ENCODE measurements at regions not wholly inside any gene's neighbourhood (a gene's known extent, or its start where the extent isn't known, plus 50 kb on each side); places are given as distances from the start of the nearest gene placed in this dataset.

DNA sequence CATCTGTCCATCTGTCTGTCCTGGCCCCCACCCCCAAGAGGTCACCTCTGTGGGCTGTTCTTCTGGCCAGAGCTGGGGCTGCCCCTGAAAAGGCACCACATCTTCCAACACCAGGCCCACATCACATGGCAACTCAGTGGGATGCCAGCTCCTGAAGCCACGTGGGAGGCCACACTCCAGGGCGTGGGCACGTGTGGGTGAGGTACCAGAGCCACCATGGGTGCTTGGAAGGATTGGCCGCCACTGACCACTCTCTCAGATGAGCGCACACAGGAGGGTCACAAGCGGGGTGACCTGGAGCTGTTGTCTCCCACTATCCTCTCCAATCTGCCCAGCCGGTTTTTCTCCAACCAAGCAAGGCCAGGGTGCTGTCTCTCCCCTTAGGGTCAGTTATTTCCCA is 197.9 kb downstream of the TFCP2L1 start:
- DNase-seq: no peak

DNA sequence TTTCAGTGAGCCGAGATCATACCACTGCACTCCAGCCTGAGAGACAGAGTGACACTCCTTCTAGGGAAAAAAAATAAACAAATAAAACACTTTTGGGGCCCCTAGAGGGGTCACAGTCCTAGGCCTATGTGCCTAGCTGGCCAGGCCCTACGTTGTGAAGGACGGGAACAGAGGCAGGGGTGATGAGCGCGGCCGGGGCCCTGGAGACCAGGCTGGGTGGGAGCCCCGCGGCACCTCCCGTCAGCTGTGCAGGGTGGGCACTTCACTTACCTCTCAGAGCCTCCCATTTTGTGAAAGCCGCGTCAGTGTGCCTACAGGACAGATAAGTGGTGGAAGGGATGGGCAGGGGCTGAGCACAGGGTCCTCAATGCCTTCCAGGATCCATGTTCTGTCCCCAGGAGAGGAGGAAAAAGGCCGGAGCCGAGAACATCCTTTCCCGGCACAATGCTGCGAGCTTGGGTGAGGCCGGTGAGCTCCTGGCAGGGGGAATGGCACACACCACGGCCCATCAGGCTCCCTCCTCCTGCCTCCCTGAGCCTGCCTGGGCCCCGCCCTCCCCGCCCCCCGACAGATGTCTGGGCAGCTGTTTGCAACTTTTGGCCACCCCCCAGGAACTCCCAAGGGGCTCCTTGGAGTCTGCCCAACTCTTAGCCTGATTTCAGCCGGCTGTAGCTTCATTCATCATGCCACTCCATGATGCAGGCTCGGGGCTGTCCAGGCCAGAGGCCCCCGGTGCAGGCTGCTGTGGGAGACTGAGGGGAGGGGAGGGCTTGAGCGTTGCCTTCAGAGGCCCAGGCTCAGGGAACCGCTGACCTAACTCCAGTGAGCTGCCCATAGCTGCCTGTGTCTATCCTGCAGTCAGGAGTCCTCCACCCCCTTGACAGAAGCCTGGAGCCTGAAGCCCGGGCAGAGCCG is 196.5 kb downstream of the TFCP2L1 start:
- DNase-seq: no peak

DNA sequence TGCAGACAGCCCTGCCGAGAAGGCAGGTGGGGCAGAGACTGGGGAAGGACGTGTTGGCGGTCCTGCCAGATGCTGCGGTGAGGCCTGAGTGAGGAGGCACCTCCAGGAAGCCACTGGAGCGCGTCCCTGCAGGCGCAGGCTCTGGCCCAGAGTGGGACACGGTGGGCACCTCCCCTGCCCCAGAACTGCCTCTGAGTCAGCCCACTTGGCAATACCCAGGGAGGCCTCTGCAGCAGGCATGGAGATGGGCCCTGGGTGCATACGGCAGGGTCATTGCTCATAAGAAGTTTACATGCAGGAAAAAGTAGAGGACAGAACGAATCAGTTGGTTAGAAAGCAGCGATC is 195.9 kb downstream of the TFCP2L1 start:
- DNase-seq: no peak

DNA sequence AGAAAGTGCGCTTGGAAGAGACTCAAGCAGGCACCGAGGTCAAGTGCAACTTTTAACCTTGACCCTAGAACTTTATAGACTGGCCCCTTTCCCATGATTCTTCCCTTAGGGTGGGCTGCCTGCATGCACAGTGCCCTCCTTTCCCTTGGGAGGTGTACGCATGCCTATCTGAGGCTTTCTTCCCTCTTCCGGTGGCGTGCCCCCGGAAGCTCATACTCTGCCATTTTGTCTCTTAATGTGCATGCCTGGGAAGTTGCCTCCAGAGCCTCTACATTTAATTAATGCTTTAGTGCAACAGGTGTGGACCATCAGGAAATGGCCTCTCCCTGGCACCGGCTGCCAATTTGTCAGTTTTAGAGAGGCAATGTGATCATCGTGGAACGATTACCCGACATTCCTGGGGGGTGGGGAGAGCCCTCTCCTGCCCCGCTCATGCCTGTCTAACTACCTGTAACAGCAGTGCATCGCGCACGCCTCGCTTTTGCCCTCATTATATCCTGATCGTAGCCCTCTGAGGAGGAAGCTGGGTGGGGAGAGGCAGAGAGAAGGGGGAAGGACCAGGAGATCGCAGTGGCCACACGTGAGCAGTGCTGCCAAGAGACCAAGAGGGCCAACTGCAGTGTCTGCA is 194.8 kb downstream of the TFCP2L1 start:
- no peak for DNase-seq

DNA sequence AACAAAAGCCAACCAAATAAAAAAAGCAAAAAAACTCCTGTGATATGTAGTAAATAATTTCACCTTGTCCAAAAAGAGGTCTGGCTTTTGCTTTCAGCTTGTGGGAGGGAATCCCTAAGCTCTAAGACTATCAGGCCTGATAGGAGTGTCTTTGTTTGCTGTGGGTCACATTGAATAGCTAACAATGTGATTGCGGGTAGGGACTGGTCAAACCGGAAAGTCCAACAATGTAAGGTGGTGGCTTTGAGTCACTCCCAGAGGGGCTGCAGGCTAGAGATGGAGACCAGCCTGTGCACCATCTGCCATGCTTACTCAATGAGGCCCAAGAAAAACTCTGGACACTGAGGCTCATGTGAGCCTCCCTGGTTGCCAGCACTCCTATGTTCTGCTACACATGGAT is 192.9 kb downstream of the TFCP2L1 start:
- DNase-seq: no peak

DNA sequence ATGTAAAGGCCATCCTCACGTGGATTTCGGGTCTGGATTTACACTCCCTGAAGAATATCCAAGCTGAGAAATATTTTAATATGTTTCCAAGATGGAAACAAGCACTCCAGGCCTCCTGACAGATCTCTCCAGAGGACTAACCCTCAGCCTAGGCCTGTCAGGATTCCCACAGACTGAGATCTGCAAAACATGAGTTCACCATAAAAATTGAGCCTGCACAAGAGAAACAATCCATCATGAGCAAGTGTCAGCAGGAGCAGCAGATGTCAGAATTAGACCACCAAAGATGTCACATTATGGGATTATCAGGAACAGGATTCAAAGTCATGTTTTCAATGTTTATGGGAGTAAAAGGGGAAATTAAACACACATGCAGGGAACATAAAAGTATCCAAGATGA is 191.3 kb downstream of the TFCP2L1 start:
- no peak for DNase-seq

DNA sequence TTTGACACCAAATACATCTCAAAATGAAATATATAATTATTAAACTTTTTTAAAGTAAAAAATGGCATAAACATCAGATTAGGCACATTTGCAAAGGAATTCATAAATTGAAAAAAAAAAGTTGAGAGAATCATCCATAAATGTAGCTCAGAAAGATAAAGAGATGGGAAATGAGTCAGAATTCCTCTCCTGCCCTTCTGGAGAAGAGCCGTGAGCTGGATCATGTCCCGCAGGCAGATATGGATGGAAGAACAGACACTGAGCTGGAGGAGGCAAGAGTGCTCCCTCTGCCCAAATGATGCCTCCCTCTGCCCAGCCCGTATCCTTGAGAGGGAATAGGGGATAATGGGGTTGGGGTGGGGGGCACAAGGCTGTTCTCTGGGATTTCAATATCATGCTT is 190.9 kb downstream of the TFCP2L1 start:
- no peak for DNase-seq

DNA sequence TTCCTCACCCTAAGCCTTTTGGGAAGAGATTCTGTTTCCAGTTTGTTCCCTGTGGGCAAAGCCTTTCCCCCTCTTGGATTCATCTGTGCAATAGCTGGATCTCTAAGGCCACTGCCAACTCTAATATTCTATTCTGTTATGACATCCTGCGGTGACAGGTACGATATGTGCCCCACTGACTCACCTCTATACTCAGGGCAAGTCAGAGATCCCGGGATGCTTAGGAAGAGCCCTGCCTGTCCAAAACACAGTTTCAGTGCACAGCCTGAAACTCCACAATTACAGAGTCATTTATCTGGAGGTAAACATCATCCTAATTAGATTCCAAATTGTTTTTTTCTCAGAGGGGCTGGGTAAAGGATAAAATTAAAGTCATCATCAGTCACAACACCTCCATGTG is 190.2 kb downstream of the TFCP2L1 start:
- no peak for DNase-seq

DNA sequence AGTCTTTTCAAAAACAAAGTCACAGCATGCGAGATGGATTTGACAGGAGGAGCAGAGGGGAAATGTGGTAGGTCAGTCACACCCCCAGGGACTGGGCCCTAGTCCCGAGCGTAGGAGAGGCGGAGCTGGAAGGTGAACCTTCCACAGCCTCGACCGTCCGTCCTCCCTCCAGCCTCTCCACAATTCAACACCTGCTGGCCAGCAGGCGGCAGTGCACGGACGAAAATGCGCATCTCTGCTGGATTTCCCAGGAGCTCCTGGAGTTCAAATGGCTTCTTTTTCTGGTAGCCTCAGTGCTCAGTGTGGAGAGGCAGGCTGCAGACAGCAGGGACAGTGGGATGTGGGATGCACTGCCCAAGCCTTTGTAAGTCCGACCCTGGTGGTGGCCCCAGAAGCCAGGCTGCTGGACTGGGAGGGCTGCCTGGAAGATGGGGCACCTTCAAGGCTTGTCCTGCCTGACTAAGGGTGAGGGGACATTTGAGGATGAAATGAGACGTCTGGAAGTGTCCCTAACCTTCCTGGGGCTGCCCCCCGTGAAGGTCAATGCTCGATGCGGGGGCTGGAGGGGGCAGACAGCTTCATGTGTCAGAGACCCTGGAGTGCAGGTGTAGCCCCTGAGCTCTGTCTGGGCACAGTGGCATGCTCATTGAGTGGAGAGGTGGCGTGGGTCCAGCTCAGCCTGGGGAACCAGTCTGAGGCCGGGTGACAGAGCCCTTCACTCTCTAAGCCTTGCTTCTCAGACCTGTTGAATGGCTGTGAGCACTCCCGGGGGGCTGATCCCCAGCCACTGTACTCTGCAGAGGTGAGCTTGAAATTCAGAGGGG is 189.5 kb downstream of the TFCP2L1 start:
- no peak for DNase-seq

DNA sequence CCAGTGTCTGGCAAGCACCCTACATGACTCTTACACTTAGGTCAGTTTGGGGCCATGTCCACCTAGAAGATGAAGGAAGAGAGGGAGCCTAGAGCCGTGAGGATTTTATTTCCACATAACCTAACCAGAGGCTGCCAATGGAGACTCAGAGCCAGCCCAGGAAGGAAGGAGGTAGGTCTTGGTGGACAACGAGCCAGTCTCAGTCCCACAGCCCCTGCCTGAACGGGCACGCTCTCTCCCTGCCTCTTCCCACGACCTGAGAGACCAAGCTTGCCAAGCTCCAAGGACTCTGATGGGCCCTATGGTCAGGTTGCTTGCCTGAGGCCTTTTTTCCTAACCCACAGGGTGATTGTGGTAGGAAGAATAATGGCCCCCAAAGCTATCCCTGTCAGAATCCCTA is 188.4 kb downstream of the TFCP2L1 start:
- no peak for DNase-seq

DNA sequence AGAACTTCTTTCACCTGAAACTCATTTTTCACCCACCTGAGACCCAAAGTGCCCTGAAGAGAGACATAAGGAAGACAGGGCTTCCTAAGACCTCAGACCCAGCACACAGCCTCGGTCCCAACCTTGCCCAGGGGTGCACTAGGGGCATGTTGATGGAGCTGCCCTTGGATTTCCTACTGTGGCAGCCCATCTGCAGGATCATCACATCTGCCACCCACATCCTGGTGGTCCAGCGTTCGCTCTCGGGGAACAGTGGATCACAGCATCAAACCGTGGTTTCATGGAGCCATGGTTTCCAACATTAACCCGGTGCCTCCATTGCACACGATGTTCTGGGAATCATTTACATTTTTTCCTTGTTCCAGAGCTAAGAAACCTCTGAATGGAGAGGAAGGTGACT is 186.4 kb downstream of the TFCP2L1 start:
- no peak for DNase-seq

DNA sequence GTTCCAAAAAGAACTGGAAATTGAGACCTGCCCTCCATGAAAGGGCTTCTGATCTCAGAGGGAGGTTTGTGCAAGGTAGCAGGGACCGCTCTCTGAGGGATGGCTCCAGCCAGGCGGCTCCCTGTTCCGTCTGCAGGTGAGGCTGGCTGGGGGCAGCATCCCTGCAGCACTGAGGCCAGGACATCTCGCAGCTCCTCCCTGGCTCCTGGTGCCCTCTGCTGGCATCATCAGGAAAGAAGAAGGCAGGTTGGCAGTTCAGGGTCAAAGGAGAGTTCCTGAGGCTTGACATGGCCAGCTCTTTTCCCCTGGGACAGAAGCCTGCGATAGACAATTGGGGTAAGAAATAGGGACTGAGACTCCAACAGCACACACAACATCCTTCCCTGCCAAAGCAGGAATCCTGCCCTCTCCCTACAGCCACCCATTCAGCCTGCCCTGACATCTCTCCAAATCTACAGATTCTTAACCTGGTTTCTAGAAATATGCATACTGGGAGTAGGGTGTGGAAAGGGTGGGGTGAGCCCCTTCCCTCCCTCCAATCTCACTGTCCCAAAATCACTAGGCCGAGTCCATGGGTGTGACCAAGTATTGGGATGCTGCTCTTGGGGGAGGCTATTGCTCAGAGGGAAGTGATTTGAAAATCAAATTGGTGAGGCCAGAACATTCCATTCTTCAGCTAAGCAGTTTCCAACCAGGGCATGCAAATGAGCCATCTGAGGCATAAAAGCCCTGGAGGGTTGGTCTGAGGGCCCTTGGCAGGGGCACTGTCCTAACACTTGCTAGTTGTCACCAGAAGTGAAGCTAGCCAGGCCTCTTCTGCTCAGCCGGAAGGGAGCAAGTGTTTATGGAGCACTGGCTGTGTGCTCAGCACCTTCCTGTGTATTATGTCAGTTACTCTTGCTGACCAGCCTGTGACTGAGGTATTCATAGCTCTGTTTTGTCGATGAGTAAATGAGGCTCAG is 185.4 kb downstream of the TFCP2L1 start:
- no peak for DNase-seq

DNA sequence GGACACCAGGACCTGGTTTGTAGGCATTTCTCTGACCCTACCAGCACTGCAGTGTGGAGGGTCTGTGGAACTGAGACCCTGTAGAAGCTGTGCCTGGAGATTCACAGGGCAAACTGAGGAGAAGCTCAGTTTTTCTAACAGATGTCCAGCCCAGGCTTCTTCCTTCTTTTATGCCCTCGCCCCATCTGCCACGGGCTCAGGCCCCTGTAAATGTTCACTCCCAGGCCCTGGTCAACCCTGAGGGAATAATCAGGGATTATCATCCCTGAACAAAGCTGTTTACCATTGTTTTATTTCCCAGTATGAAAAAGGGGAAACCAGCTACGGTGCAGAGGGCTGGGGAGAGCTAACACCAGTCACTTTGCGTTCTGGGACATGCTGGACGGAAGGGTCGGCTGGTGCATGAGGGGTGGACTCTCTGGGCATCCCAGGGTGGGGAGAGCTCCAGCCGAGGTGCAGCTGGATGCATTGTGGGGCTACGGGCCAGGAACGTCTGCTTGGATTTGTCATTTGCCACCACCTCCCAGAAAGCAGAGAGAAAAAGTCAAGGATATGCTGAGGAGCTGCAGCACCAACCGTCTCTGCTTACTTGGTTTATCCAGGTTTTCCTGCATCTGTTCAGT is 183.8 kb downstream of the TFCP2L1 start:
- no peak for DNase-seq

DNA sequence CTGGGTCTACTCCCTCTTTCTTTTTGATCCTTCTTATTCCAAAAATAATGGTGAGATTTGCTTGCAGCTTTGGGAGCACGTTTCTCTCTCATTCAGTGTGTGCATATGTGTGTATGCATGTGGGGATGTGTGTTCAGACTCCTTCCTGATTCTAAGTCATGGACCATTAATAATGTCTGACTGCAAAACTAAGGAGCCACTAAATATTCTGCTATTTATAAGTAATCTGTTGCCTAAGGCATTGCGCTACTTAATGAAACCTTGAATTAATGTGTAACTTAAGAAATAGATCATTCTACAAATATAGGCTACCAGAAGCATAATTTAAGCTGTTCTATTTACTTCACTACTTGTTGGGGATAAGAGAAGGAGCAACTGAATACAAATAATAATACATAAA is 182.1 kb downstream of the TFCP2L1 start:
- no peak for DNase-seq

DNA sequence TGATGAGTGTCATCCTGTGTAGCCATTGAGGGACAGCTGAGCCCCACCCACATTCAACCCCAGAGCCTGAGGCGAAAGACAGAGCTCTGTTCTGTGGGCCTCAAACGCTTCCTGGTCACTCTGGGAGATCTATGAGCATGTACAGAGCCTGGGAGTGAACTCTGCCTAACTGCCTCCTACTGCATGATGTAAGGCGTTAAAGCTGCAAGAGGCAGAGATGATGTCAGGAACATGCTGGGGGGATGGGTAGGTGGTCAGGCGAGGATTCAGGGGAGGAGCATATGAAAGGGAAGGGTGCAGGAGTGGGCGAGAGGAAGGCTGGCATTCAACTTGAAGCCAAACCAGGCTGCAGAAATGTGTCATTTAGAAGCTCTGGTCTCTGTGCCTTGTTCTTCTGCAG is 181.0 kb downstream of the TFCP2L1 start:
- no peak for DNase-seq

DNA sequence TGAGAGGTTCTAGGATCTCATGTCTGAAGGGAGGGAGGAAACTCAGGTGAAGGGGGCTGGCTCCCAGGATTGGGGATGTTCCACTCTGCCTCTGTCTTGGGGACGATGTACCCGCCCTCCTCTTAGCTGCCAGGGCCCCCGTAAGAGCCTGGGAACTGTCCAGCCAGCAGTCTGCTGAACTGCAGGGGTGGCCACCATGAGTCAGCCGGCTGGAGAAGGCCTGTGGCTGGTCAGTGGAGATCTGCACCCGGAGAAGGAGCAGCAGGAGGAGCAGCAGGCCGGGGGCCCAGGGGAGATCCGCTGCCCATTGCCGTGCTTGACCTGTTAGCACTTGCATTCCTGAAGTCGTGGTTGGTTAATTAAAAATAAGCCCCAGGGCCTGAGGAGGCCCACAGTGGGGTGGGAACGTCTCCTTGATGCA is 180.3 kb downstream of the TFCP2L1 start:
- no peak for DNase-seq

DNA sequence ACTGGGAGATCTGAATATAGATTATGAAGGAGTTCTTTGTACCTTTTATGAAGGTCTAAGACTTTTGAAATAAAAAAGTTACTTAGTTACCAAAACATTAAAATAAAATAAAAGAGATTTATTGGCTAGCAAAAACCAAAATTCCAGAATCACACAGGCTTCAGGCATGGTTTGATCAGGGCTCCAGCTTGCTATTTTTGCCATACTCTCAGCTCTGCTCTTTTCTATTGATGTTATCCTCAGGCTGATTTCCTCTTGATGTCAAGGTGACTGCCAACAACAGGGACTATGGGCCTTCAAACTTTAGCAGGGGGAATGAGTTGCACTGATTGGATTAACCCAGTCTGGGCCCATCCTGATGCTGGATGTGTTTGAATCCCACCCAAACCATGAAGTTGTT is 174.1 kb downstream of the TFCP2L1 start:
- no peak for DNase-seq

DNA sequence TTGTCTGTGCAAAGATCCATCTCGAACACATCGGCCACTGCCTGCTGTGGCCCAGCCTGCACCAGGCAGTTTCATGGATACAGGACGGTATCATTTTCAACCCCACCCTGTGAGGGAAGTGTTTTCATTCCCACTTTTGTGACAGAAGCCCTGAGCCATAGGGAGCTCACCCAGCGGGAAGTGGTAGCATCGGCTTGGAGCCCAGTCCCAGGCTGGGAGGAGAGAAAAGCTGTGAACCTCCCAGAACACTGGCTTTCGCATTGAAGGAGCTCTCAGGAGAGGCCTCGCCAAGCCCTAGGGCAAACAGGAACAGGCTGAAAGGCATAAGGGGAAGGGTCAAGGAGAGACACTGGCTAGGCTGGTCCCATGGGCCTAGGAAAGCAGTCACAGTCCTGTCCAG is 166.1 kb downstream of the TFCP2L1 start:
- DNase-seq: no peak

DNA sequence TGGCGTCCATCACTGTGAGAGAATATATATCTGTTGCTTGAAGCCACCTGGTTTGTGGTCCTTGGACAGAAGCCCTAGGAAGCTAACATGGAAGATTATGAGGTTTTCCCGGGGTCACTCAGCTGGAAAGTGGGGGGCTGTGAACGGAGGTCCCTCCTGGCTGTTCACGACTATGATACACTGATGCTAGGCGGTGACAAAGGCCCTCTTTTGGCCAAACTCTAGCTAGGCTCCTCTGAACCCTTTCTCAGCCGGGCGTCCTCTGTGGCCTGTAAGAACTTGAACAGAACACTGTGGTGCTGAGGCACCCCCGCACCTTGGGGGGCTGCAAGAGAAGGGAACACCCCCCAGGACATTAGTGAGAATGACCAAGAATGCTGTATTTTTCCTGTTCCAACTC is 164.6 kb downstream of the TFCP2L1 start:
- DNase-seq: no peak

DNA sequence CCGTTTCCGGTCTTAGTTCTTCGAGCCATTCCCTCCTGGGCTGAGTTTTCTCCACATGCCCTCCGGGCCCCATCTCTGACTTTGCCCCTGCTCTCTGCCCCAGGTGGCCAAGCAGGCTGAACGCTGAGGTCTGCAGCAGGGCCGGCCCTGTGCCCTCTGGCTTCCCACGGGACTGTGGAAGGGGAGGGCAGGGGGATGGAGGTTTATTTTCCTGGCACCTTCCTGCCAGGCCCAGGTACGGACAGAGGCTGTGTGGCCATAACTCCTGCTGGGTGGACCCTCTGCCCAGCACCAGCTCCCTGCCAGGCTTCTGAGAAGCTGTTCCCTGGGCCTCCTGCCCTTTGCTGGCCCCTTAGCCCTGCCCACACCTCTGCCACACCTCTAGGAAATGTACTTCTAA is 164.0 kb downstream of the TFCP2L1 start:
- DNase-seq: no peak

DNA sequence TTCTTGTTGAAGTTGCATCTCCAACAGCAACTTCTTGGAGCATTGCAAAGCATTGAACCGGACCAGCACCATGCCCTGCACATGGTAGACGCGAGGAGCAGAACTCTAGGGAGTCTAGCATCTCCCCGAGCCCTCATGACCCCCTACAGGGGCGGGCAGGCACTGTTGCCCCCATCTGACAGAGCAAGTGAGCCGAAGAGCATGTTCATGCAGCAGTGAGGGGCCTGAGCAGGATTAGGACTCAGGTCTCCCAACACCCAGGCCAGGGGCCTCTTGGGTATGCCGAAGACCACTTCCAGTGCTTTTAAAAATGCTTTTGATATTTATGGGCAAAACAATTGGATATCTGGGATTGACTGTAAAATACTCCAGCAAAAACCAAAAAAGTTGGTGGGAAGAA is 163.3 kb downstream of the TFCP2L1 start:
- DNase-seq: no peak

DNA sequence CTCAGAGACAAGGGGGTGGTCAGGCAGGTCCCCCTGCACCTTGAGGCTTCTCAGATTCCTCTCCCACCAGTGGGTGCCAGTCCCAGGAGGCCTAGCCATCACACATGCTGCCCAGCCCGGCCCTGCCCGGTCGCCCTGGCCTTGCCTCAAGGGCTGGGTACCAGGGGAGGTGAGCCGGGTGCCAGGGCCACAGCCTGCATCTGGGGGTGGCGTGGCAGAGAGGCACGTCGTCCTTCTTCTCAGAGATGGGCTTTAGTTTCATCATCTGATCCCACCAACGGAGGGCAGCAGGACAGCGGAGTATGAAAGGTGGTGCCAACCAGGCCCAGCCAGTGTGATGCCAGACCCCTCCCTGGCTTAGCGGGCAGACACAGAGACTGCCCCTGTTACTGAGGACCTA is 161.7 kb downstream of the TFCP2L1 start:
- no peak for DNase-seq
